GM12878 (cell line): ENCODE measurements at regions not wholly inside any gene's neighbourhood (a gene's known extent, or its start where the extent isn't known, plus 50 kb on each side); places are given as distances from the start of the nearest gene placed in this dataset.

ENCODE experiments used
- MEF2A ChIP-seq: IDR thresholded peaks from 2 replicates; pipeline ENCODE4 v1.6.1; 2011; ENCODE audit warnings: low read depth, mild to moderate bottlenecking, low read length, moderate library complexity; ENCODE audit not compliant: insufficient read depth
- ZNF207 ChIP-seq: fragments of 450-650 bp; IDR thresholded peaks from 2 replicates; pipeline ENCODE4 v1.6.1; 2014; ENCODE audit warnings: antibody characterized with exemption, mild to moderate bottlenecking, borderline replicate concordance

DNA sequence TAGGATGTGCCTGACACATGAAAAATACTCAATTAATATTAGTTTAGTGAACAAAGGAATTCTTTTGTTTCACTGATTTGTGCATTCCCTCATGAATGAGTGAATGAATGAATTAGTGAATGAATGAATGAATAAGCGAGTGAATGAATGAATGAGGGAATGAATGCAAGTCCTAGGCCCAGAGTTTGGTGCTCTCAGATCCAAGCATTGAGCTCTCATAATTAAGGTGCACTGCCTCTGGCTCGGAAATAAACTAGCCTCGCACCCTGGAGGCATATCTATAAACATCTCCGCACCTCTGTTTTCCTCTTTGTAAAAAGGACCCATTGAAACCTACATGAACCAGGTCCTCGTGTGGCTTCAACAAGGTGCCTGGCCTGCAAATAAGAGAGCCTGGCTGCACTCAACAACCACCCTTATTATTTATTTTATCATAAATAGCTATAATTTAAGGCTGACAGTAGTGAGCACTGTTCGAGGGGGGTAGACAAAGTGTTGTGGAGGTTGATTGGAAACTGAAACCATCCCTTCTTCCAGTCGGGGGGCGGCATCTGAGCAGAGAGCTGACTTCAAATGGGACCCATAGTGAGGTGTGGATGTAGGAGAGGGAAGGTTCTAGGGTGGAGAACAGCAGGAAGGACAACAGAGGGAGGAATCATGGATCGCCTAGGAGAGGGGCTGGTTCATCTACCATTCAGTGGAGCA, 316.8 kb downstream of the BCL11B start:
- TF ChIP-seq MEF2A (no peak), ZNF207 (no peak)
